ENCODE measurements at regions not wholly inside any gene's neighbourhood (a gene's known extent, or its start where the extent isn't known, plus 50 kb on each side); places are given as distances from the start of the nearest gene placed in this dataset.
"Not testable (repeated sequence)": the region's sequence is repeated elsewhere in the genome, so short reads cannot be mapped to it uniquely, and the experiment has no call there.

DNA sequence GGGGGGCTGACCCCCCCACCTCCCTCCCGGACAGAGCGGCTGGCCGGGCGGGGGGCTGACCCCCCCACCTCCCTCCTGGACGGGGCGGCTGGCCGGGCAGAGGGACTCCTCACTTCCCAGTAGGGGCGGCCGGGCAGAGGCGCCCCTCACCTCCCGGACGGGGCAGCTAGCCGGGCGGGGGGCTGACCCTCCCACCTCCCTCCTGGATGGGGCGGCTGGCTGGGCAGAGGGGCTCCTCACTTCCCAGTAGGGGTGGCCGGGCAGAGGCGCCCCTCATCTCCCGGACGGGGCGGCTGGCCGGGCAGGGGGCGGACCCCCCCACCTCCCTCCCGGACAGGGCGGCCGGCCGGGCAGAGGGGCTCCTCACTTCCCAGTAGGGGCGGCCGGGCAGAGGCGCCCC is 234.3 kb upstream of the VCX start:
- H3K4me1 ChIP-seq; H3K4me3 ChIP-seq; H3K36me3 ChIP-seq (replicated peaks); H3K9me3 ChIP-seq; DNase-seq (ENCODE audit: low spot score in 2 of 2); H3K27me3 ChIP-seq (ENCODE audit: low read depth); in situ Hi-C loops (cut with MboI; ENCODE audit: low sequenced_read_pairs): not testable (repeated sequence)

DNA sequence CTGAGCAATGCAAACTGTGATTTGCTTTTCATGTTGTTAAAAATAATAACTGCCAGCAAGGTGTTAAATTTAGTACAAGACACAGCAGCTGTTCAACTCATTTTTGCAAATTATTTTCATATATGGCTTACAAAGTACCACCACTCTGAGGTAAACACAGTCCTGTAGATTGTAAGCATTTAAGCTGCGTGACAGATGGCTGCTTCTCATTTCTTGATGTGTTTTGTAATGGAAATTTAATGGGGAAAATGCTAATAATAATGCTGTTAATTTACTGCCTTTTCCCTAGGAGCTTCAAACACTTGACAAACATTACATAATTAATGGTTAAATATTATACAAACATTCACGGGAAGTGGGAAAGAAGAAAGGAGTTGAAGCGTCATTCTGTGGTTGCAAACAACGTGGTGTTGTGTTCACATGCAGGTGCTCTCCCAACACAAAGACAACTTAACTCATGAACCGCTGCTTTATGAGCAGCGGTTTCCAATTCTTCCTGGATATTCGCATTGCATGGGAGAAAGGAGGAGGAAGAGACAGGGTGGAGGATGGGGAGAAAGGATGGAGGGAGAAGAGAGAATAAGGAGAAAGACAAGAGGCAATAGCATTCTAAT is 236.8 kb upstream of the VCX start:
- Histone ChIP-seq H3K4me3 (no peak overlapping the region), H3K36me3 (replicated peaks) (no peaks in the 10 kb centered on the region), H3K27me3 (ENCODE audit: low read depth) (no peaks in the 10 kb centered on the region), H3K4me1 (no peaks in the 10 kb centered on the region), H3K9me3 (no peaks in the 10 kb centered on the region)
- in situ Hi-C loops (cut with MboI; ENCODE audit: low sequenced_read_pairs), result no loop called here
- no peak for DNase-seq (ENCODE audit: low spot score in 2 of 2)

DNA sequence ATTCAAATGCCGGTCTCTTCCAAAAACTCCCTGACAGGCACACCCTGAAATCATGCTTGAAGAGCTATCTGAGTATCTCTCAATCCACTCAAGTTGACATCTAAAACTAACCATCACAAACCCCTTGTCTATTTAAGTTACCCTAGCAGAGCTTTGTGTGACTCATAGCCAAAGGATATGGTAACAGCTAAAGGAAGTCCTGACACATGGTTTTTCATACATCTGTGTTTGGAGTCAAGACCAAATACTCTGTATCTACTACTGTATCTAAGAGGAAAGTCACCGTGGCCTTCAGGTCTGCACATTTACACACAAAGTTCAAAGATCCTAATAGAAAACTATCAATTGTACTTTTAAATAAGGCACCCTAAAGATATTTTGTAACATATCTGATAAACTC is 239.6 kb upstream of the VCX start:
- in situ Hi-C loops (cut with MboI; ENCODE audit: low sequenced_read_pairs), result no loop called here
- H3K4me3 ChIP-seq, result no peak overlapping the region
- no peaks in the 10 kb centered on the region for H3K36me3 ChIP-seq (replicated peaks)
- no peak for DNase-seq (ENCODE audit: low spot score in 2 of 2)
- H3K27me3 ChIP-seq (ENCODE audit: low read depth), result no peaks in the 10 kb centered on the region
- no peaks in the 10 kb centered on the region for H3K9me3 ChIP-seq
- H3K4me1 ChIP-seq, result no peaks in the 10 kb centered on the region

DNA sequence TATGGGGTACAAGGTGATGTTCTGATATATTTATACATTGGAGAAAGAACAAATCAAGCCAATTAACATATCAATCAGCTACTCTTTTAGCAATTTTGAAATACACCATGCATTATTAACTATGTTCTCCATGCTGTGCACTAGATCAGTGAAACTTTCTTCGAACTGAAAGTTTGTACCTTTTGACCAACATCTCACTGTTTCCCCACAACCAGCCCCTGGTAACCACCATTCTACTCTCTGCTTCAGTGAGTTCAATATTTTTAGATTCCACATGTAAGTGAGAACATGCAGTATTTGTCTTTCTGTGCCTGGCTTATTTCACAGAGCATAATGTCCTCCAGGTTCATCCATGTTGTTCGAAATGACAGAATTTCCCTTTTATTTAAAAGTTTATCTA is 246.1 kb upstream of the VCX start:
- no peak for DNase-seq (ENCODE audit: low spot score in 2 of 2)
- in situ Hi-C loops (cut with MboI; ENCODE audit: low sequenced_read_pairs), result no loop called here
- Histone ChIP-seq H3K4me1 (no peaks in the 10 kb centered on the region), H3K4me3 (no peak overlapping the region), H3K27me3 (ENCODE audit: low read depth) (no peaks in the 10 kb centered on the region), H3K36me3 (replicated peaks) (no peaks in the 10 kb centered on the region), H3K9me3 (no peaks in the 10 kb centered on the region)

DNA sequence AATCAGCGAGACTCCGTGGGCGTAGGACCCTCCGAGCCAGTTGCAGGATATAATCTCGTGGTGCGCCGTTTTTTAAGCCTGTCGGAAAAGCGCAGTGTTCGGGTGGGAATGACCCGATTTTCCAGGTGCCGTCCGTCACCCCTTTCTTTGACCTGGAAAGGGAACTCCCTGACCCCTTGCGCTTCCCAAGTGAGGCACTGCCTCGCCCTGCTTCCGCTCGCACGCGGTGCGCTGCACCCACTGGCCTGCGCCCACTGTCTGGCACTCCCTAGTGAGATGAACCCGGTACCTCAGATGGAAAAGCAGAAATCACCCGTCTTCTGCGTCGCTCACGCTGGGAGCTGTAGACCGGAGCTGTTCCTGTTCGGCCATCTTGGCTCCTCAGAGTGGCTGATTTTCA is 249.6 kb upstream of the VCX start:
- DNase-seq (ENCODE audit: low spot score in 2 of 2); in situ Hi-C loops (cut with MboI; ENCODE audit: low sequenced_read_pairs); H3K4me1 ChIP-seq; H3K36me3 ChIP-seq (replicated peaks); H3K27me3 ChIP-seq (ENCODE audit: low read depth); H3K9me3 ChIP-seq; H3K4me3 ChIP-seq: not testable (repeated sequence)

DNA sequence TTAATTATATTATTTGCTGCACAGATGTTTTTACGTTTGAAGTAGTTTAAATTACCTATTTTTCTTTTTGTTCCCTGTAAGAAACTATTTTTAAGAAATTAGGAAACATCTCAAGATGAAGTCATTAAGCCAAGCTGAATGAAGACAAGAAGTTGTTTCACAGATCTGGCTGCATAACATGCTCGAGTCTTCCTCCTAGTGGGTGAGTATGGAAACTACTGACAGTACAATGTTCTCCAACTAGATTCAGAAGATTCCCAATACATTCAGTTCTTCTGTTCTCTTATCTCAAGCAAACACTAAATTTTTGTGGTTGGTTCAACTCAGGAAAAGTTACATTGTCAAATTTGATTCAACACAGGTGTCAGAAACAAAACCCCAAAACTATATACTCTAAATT is 256.8 kb upstream of the VCX start:
- Histone ChIP-seq H3K27me3 (ENCODE audit: low read depth) (no peaks in the 10 kb centered on the region), H3K4me1 (no peaks in the 10 kb centered on the region), H3K9me3 (no peaks in the 10 kb centered on the region), H3K4me3 (no peak overlapping the region), H3K36me3 (replicated peaks) (no peaks in the 10 kb centered on the region)
- DNase-seq (ENCODE audit: low spot score in 2 of 2), result peak; percentile 11 to 14
- in situ Hi-C loops (cut with MboI; ENCODE audit: low sequenced_read_pairs), result no loop called here

DNA sequence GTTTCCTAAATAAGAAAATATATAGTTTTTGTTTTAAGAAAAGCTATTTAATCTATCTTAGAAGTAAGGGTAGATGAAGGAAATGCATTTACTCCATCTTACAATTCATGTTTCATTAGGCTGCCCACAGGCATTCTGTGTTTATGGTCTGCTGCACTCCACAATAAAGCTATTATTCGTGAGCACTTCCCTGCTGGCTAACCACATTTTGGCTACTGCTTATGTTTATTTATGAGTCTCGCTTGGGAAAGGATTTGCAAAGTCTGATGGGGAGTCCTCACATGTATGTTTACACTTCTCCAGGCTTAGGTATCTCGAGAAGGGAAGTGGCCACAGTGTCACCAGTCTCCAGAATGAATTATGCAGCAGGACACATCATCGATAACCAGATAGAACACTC is 260.8 kb upstream of the VCX start:
- no peak for DNase-seq (ENCODE audit: low spot score in 2 of 2)
- H3K4me1 ChIP-seq, result no peaks in the 10 kb centered on the region
- H3K4me3 ChIP-seq, result no peak overlapping the region
- H3K27me3 ChIP-seq (ENCODE audit: low read depth), result no peaks in the 10 kb centered on the region
- in situ Hi-C loops (cut with MboI; ENCODE audit: low sequenced_read_pairs), result no loop called here
- no peaks in the 10 kb centered on the region for H3K36me3 ChIP-seq (replicated peaks)
- no peaks in the 10 kb centered on the region for H3K9me3 ChIP-seq

DNA sequence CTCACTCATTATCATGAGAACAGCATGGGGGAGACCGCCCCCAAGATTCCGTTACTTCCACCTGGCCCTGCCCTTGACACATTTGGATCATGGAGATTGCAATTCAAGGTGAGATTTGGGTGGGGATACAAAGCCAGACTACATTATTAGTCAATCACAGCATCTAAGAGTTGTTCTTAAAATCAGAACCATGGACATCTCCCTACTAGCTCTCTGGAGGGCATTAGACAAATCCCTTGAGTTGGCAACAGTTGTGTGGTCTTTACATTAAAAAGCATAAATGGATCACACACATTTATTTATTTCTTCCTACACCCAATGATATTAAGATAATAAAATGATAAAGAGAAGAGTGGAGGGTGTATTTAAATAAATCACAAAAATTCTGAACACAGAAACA is 262.8 kb upstream of the VCX start:
- H3K4me3 ChIP-seq, result no peak overlapping the region
- no peak for DNase-seq (ENCODE audit: low spot score in 2 of 2)
- no peaks in the 10 kb centered on the region for H3K4me1 ChIP-seq
- H3K9me3 ChIP-seq, result no peaks in the 10 kb centered on the region
- H3K27me3 ChIP-seq (ENCODE audit: low read depth), result no peaks in the 10 kb centered on the region
- no peaks in the 10 kb centered on the region for H3K36me3 ChIP-seq (replicated peaks)
- in situ Hi-C loops (cut with MboI; ENCODE audit: low sequenced_read_pairs), result no loop called here

DNA sequence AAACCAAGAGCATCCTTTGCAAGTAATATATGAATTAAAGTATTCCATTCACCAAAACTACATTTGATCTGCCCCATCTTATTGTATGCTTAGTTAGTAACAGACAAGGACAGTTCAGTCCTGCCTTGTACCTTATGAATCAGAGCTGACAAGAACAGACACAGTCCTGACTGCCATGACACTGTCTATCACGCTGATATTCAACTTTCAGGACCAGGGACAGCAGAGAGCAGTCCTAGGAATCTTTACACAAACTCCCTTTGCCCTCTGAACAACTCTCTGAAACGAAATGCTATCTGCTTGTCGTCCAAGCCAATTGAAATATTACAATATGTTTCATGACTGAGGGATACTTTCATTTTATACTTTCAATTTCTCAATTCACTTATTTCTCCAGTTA is 268.6 kb upstream of the VCX start:
- H3K4me3 ChIP-seq, result no peak overlapping the region
- peak in 1 of 2 experiments; percentile 14 for DNase-seq (ENCODE audit: low spot score in 2 of 2)
- H3K27me3 ChIP-seq (ENCODE audit: low read depth), result no peaks in the 10 kb centered on the region
- in situ Hi-C loops (cut with MboI; ENCODE audit: low sequenced_read_pairs), result no loop called here
- no peaks in the 10 kb centered on the region for H3K36me3 ChIP-seq (replicated peaks)
- H3K4me1 ChIP-seq, result no peaks in the 10 kb centered on the region
- H3K9me3 ChIP-seq, result no peaks in the 10 kb centered on the region

DNA sequence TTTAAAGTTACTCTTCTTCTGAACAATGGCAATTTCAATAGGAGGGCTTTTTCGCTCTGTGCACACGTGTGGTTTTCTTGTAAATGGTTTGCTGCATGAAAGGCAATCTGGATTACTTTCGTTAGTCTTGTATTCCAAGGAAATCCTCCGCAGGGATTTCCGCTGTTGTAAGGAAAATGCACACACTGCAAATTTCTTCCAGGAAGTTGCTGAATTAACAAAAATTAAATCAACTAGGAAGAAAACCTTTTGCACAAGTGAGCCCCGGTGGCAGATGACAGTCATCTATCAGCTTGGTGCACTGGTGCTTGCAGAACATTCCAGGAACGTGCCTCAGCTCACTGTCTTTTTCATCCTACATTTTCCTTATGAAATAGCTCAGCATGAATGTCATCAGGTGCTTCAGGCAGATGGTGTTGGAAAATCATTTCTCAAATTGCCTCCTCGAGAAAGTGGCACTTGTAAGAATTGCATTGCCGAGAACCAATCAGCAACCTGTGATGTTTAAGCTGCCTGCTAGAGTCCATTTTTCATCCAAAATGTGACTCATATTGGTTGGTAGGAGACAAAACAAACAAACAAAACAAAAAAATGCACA is 272.4 kb upstream of the VCX start:
- no peak for DNase-seq (ENCODE audit: low spot score in 2 of 2)
- Histone ChIP-seq H3K4me1 (no peaks in the 10 kb centered on the region), H3K9me3 (no peaks in the 10 kb centered on the region), H3K36me3 (replicated peaks) (no peaks in the 10 kb centered on the region), H3K27me3 (ENCODE audit: low read depth) (no peaks in the 10 kb centered on the region), H3K4me3 (no peak overlapping the region)
- in situ Hi-C loops (cut with MboI; ENCODE audit: low sequenced_read_pairs), result no loop called here

DNA sequence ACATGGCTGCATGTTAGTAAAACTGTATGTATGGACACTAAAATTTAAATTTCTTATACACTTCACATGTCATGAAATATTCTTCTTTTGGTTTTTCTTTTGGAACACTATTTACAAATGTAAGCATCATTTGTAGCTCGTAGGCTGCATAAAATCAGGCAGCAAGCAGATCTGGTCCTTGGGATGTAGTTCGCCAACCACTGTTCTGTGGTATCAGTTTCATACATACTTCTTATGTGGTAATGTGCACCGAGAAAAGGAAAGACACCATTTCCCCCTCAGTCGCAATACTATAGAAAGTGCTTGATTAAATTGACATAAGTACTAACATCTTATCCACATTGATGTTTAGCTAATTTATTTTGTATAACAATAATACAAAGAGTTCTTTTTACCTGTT is 274.4 kb upstream of the VCX start:
- DNase-seq (ENCODE audit: low spot score in 2 of 2), result no peak
- no peaks in the 10 kb centered on the region for H3K4me1 ChIP-seq
- in situ Hi-C loops (cut with MboI; ENCODE audit: low sequenced_read_pairs), result no loop called here
- no peaks in the 10 kb centered on the region for H3K9me3 ChIP-seq
- H3K4me3 ChIP-seq, result no peak overlapping the region
- no peaks in the 10 kb centered on the region for H3K36me3 ChIP-seq (replicated peaks)
- H3K27me3 ChIP-seq (ENCODE audit: low read depth), result no peaks in the 10 kb centered on the region

DNA sequence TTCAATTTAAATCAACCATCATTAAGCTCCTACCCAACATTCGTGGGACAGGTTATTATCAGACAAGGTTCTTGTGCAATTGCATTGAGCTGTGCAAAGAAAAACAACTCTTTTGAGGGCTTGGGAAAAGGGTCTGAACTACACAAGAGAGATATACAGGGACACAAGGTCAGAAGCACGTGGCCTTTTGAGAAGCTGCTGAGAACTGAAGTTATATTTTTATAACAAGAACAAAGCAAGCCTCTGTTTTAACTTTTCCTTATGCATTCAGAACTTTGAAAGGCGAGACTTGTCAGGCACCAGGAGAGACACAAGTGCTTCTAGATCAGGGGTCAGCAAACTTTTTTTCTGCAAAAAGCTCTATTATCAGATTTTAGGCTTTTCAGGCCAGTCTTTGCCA is 274.8 kb upstream of the VCX start:
- DNase-seq (ENCODE audit: low spot score in 2 of 2), result no peak
- Histone ChIP-seq H3K27me3 (ENCODE audit: low read depth) (no peaks in the 10 kb centered on the region), H3K36me3 (replicated peaks) (no peaks in the 10 kb centered on the region), H3K9me3 (no peaks in the 10 kb centered on the region), H3K4me3 (no peak overlapping the region), H3K4me1 (no peaks in the 10 kb centered on the region)
- in situ Hi-C loops (cut with MboI; ENCODE audit: low sequenced_read_pairs), result no loop called here

DNA sequence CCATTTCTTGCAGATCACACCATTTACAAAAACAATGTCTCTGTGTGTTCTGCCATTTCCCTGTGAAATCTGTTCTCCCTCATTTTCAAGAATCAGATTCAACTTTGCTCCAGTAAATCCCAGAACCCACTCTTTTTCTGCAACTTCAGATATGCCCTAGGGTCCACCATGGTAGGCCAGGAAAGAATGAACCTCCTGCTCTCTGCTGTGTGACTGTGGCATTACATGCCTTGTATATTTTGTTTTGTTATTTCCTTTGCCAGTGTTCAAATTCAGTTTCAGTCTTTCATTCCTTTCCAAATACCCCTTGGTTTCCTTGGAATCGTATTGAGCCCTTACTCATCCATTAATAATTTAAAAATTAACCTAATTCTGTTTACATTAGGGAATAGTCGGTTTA is 290.2 kb upstream of the VCX start:
- DNase-seq (ENCODE audit: low spot score in 2 of 2), result no peak
- H3K4me3 ChIP-seq, result no peak overlapping the region
- no peaks in the 10 kb centered on the region for H3K27me3 ChIP-seq (ENCODE audit: low read depth)
- no peaks in the 10 kb centered on the region for H3K9me3 ChIP-seq
- in situ Hi-C loops (cut with MboI; ENCODE audit: low sequenced_read_pairs), result no loop called here
- H3K36me3 ChIP-seq (replicated peaks), result no peaks in the 10 kb centered on the region
- H3K4me1 ChIP-seq, result no peaks in the 10 kb centered on the region

DNA sequence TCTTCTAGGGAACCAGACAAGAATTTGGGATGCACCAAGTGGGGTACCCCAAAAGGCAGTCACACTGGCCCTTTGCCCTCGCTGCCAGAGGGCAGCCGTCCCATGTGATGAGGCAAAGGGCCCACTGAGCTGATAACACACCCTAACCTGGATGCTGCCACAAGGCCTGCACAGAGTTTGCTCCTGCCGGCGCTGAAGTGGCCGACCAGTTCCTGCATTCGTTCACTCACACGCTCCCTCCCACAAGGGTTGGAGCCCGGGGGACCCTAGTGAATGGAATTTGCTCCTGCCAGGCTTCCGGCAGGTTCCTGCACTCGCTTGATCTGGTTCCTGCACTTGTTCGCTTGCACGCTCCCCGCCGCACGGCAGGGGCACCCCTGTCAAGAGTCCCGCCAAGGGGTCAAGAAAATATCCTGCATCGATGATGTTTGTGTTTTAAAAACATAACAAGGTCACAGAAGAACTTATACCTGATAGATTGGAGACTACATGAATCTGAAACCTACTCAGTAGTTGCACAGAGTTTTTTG is 296.4 kb upstream of the VCX start:
- Histone ChIP-seq H3K9me3 (no peaks in the 10 kb centered on the region), H3K4me3 (no peak overlapping the region), H3K36me3 (replicated peaks) (no peaks in the 10 kb centered on the region), H3K27me3 (ENCODE audit: low read depth) (no peaks in the 10 kb centered on the region), H3K4me1 (no peaks in the 10 kb centered on the region)
- no peak for DNase-seq (ENCODE audit: low spot score in 2 of 2)
- in situ Hi-C loops (cut with MboI; ENCODE audit: low sequenced_read_pairs), result no loop called here

DNA sequence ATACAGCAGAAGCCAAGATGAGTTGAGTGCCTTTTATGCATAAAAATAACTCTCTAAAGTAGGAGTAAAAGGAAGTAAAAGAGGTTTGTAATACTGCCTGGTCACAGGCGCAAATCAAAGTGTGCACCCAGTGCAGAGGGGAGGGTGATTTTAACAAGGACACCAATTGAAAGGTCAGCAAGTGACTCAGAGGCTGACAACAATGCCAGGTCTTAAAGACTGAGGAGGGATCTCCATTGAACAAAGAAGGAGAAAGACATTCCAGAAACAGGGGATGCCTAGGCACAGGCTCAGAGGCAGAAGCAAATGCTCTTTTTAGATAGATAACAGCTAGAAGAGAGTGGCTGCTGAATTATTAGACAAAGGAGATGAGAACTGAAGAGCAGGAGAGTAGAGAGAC is 297.4 kb upstream of the VCX start:
- in situ Hi-C loops (cut with MboI; ENCODE audit: low sequenced_read_pairs), result no loop called here
- DNase-seq (ENCODE audit: low spot score in 2 of 2), result no peak
- Histone ChIP-seq H3K36me3 (replicated peaks) (no peaks in the 10 kb centered on the region), H3K9me3 (no peaks in the 10 kb centered on the region), H3K4me1 (no peaks in the 10 kb centered on the region), H3K4me3 (no peak overlapping the region), H3K27me3 (ENCODE audit: low read depth) (no peaks in the 10 kb centered on the region)
